ENCODE measurements at regions not wholly inside any gene's neighbourhood (a gene's known extent, or its start where the extent isn't known, plus 50 kb on each side); places are given as distances from the start of the nearest gene placed in this dataset.
"Not testable (repeated sequence)": the region's sequence is repeated elsewhere in the genome, so short reads cannot be mapped to it uniquely, and the experiment has no call there.

GRCh38 chr5:118603278-118603677, 385.1 kb downstream of the DTWD2 start:
- no peak for DNase-seq

GRCh38 chr5:118598311-118598710, 390.0 kb downstream of the DTWD2 start:
- DNase-seq, result no peak

- DNase-seq, result no peak
Observed at GRCh38 chr5:118597543-118597942, 390.8 kb downstream of the DTWD2 start.

- DNase-seq, result no peak
Observed at GRCh38 chr5:118596255-118596654, 392.1 kb downstream of the DTWD2 start.

GRCh38 chr5:118593003-118593328, 395.4 kb downstream of the DTWD2 start:
- DNase-seq, result no peak

GRCh38 chr5:118592229-118593002, 395.9 kb downstream of the DTWD2 start:
- DNase-seq, result no peak

GRCh38 chr5:118590806-118591205, 397.5 kb downstream of the DTWD2 start:
- DNase-seq, result no peak

- DNase-seq, result peak in 1 of 2 donors; percentile 19
Observed at GRCh38 chr5:118580949-118581348, 407.4 kb downstream of the DTWD2 start.

- no peak for DNase-seq
Observed at GRCh38 chr5:118578093-118578492, 410.3 kb downstream of the DTWD2 start.

GRCh38 chr5:118577621-118578020, 410.7 kb downstream of the DTWD2 start:
- DNase-seq, result no peak

GRCh38 chr5:118570276-118570675, 418.1 kb downstream of the DTWD2 start:
- not testable (repeated sequence) for DNase-seq

GRCh38 chr5:118569596-118569995, 418.8 kb downstream of the DTWD2 start:
- not testable (repeated sequence) for DNase-seq

GRCh38 chr5:118565335-118565971, 422.9 kb downstream of the DTWD2 start:
- DNase-seq, result no peak

GRCh38 chr5:118561971-118562370, 426.4 kb downstream of the DTWD2 start:
- no peak for DNase-seq

GRCh38 chr5:118561235-118561634, 427.1 kb downstream of the DTWD2 start:
- DNase-seq, result no peak

GRCh38 chr5:118558871-118559270, 429.5 kb downstream of the DTWD2 start:
- no peak for DNase-seq

GRCh38 chr5:118557251-118557661, 431.1 kb downstream of the DTWD2 start:
- no peak for DNase-seq

GRCh38 chr5:118556792-118557191, 431.6 kb downstream of the DTWD2 start:
- DNase-seq, result no peak

- DNase-seq, result no peak
Observed at GRCh38 chr5:118555727-118556126, 432.6 kb downstream of the DTWD2 start.

GRCh38 chr5:118554981-118555380, 433.4 kb downstream of the DTWD2 start:
- no peak for DNase-seq

- DNase-seq, result no peak
Observed at GRCh38 chr5:118554241-118554640, 434.1 kb downstream of the DTWD2 start.

- no peak for DNase-seq
Observed at GRCh38 chr5:118553662-118554061, 434.7 kb downstream of the DTWD2 start.

GRCh38 chr5:118552731-118553360, 435.5 kb downstream of the DTWD2 start:
- no peak for DNase-seq

- DNase-seq, result no peak
Observed at GRCh38 chr5:118552146-118552545, 436.2 kb downstream of the DTWD2 start.

Data from inflammatory macrophage treated with lipopolysaccharide for 1 hour (primary cell).